NCI-H748 (cell line): ENCODE measurements at regions not wholly inside any gene's neighbourhood (a gene's known extent, or its start where the extent isn't known, plus 50 kb on each side); places are given as distances from the start of the nearest gene placed in this dataset.
A peak's percentile ranks its signal among the peaks of the same experiment; 100 is the strongest.
"Not testable (repeated sequence)": the region's sequence is repeated elsewhere in the genome, so short reads cannot be mapped to it uniquely, and the experiment has no call there.

ENCODE experiments used
- DNase-seq: peaks from one replicate; lab custom pipeline; 2025; ENCODE audit not compliant: unreplicated experiment; lab: John Stamatoyannopoulos, UW

DNA sequence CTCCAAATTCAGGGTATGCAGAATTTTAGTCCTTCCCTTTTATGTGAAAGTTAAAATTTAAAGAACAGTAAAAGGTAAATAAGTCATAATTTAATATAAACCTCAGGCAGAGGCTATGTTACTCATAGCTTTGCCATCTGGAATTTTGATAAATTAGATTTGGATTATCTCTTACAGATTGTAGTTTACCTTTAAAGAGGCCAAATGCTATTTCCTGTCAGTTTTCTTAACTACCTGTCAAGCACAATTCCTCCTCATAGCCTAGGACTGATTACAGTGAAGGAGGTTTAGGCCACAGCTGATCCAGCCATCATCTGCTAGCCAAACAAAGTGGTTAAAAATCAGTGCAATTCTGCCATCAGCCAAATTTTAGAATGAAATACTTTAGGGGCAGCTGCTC lies 128.1 kb downstream of the MFAP3L start:
- DNase-seq: no peak

DNA sequence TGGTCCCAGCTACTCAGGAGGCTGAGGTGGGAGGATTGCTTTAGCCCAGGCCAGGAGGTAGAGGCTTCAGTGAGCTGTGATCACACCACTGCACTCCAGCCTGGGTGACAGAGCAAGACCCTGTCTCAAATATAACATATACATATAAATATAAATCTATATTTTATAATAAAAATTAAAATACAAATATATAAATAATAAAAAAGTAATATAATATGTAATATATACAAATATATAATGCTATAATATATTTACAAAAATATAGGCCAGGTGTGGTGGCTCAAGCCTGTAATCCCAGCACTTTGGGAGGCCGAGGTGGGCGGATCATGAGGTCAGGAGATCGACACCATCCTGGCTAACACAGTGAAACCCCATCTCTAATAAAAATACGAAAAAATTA lies 131.4 kb downstream of the MFAP3L start:
- DNase-seq: not testable (repeated sequence)

DNA sequence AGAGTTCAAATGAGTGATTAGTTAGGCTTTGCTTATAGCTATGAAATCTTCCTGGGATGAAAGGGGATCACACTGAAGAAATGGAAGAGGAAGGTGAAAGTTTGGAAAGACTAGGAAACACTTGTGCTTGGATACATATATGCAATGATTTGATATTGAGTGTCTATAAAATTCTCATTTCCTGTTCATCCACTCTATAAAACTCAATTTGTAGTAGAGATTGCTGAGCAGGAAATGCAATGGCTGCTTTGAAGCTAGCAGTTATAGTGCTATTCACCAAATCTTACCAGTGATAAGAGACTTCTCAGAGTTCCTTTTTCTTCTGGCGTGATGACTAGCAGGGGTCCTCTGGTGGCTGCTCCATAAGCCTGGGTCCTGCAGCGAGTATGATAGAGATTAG lies 128.1 kb upstream of the HPF1 start:
- no peak for DNase-seq

- DNase-seq: no peak
Measured at GRCh38 chr4:169881769-169882168, 124.0 kb upstream of the HPF1 start.

GRCh38 chr4:169870507-169870906 lies 112.8 kb upstream of the HPF1 start:
- DNase-seq: no peak

DNA sequence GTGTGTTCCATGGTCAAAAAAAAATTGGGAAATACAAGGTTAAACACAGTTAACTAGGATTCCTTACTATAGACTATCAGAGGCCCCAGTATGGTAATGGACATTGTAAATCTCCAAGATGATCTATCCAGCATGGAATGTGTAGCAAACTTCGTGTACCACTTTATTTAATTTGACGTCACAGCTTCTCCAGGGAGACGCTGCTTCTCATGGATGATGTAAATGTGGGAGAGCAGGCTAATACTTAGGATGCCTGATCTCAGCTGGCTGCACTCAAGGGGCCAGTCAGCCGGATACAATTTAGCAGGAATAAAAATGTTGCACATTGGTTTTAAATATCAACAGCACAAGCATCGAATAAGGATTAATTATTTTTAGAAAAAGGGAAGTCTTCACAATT lies 111.7 kb upstream of the HPF1 start:
- no peak for DNase-seq

DNA sequence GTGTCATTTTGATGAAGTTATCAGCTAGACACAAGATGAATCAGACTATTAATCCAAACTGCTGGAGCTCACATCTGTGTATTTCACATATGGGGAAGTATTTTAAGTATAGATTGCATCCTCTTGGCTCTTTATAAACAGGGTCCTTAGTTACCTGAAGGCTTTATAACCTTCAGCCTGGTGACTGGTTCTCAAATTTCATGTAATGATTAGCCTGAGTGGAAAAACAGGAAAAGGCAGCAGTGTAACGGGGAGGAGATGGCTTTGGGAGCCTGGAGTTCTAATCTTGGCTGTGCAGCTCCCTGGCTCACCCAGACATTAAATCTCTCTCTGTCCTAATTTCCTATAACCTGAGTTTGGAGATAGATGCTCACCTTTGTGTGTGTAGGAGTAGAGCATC lies 103.8 kb upstream of the HPF1 start:
- peak; percentile 61 for DNase-seq

- peak; percentile 17 for DNase-seq
Measured at GRCh38 chr4:169859366-169860216, 101.8 kb upstream of the HPF1 start.

GRCh38 chr4:169854090-169854489 lies 96.3 kb upstream of the HPF1 start:
- peak; percentile 24 for DNase-seq

- no peak for DNase-seq
Measured at GRCh38 chr4:169852481-169852880, 94.7 kb upstream of the HPF1 start.

DNA sequence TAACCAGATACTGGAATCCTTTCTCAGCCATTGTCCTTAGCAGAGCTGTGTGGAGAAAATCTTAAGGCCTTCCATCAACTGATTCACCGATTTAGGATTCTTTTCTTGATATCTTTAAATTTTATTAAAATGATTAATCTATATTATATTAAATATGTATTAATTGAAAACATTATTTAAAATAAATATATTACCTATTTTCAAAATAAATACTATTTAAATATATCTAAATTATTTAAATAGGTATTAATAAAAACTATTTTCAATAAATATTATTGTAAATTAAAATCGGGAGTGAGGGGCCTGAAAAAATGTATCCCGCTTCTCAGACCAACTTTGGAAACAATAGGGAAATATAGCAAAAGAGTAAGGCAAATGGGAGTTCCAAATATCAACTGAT lies 94.0 kb upstream of the HPF1 start:
- DNase-seq: no peak

GRCh38 chr4:169849456-169849855 lies 91.7 kb upstream of the HPF1 start:
- DNase-seq: no peak

DNA sequence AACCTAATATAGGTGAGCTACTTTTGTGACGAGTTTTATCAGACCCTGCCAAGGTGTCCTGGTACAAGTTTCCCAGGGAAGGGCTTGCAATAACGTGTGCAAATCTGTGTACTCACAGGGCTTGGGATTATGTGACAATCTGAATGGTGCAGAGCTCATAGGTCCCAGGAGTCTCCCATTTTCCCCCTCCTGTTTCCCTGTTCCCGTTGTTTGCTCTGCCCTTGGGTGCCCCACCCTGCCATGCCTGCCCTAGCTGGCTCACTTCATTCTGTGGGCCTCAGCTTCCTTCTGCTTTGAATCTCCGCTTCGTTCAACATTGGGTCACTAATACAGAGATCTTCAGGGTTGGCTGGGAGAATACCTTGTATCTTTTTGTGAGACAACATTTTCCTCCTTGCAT lies 90.3 kb upstream of the HPF1 start:
- DNase-seq: no peak

- no peak for DNase-seq
Measured at GRCh38 chr4:169847171-169847570, 89.4 kb upstream of the HPF1 start.

DNA sequence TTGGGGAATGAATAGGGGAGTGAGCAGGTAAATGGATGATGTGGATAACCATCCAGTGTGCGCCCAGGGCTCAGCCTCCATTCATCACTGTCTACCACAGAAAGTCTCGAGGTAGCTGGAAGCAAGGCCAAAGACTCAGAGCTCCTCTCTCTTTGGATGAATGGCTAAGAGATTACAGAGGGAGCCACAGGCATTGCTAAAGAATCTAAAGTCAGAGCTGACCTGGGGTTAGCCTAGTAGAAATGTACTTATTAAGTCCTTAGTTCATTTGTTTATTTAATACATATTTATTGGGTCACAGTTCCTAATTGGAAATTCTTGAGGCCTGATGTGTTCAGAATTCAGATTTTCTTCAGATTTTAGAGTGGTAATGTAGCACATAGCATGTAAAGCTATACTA lies 88.7 kb upstream of the HPF1 start:
- no peak for DNase-seq

GRCh38 chr4:169841776-169842175 lies 84.0 kb upstream of the HPF1 start:
- no peak for DNase-seq

DNA sequence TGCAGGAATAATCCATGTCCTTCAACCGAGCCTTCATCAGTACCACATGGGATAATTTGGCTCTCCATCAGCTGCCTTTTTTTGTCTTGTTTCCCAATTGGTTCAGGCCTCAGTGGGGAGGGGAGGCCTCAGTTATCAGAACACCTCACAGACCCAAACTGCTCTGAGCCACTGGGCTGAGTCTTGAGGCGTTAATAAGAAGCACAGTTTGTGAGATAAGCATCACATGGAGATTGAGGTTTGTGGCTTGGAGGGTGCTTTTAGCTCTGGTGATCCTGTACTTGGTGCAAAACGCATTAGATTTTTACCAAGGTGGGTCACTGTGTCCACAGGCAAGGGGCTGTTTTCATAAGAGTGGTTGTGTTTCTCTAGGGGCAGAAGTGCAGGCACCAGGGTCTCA lies 82.8 kb upstream of the HPF1 start:
- DNase-seq: no peak

GRCh38 chr4:169828329-169828728 lies 70.6 kb upstream of the HPF1 start:
- not testable (repeated sequence) for DNase-seq

DNA sequence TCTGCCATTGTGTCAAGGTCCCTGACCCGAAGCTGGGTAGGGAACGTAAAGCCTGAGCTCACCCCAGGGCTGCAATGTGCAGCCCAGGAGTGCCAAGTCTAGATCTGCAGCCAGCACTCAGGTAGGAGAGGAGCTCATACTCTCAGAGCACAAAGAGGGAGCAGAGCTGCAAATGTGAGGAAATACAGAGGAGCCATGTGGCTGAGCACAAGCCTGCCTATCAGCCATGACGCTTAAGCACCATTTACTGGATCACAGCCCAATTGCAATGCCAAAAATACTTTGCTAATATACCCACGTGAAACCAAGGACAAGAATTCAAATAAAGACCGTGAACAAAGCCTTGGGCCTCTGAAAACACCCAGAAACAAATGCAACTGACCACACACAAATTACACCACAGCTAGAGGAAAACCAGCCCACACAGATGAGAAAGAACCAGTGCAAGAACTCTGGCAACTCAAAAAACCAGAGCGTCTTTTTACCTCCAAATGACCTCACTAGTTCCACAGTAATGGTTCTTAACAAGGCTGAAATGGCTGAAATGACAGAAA lies 69.0 kb upstream of the HPF1 start:
- DNase-seq: no peak

- no peak for DNase-seq
Measured at GRCh38 chr4:169823685-169824084, 65.9 kb upstream of the HPF1 start.

- no peak for DNase-seq
Measured at GRCh38 chr4:169821402-169821801, 63.7 kb upstream of the HPF1 start.

DNA sequence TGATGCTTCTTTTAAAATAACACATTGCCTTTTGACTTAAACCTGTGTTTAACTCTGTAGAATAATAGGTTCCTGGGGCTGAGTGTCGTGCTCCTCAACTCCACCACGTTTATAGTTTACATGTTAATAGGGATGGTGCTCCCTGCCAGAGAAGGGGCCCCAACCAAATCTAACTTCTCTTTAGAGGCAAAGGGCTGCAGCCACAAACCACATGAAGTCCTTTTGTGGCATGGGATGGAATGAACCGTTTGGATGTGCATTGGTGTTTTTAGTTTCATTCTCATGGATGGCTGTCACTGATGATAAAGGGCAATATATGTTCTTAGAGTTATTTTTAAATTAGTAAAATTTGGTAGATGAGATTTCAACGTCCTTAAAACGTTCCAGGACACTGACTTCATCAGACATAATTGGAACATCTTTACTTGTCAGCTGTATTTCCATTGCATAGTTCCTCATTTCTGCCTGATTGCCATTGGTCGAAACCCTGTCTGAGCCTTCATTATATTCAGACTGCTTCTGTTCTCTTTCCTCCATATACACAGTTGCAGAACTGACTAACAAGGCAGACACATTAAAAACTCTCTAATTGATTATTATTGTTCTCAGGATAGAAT lies 60.4 kb upstream of the HPF1 start:
- no peak for DNase-seq
